Body of pancreas (tissue), 4 donors: ENCODE measurements at regions not wholly inside any gene's neighbourhood (a gene's known extent, or its start where the extent isn't known, plus 50 kb on each side); places are given as distances from the start of the nearest gene placed in this dataset.

ENCODE experiments used
- CTCF ChIP-seq, 7 experiments: fragments of 450-650 bp in 4 of 7; fragments of 200-600 bp in 3 of 7; sonication (generic) in 3 of 7; IDR thresholded peaks; one replicate each; pipeline ENCODE4 v1.5.1; 2016 to 2019; ENCODE audit warnings: antibody characterized with exemption in 7 of 7
- POLR2A ChIP-seq, 3 donors: fragments of 450-650 bp; IDR thresholded peaks; one replicate each; pipeline ENCODE4 v1.6.1; 2016; ENCODE audit warnings: antibody characterized with exemption in 3 of 3, mild to moderate bottlenecking in 2 of 3

DNA sequence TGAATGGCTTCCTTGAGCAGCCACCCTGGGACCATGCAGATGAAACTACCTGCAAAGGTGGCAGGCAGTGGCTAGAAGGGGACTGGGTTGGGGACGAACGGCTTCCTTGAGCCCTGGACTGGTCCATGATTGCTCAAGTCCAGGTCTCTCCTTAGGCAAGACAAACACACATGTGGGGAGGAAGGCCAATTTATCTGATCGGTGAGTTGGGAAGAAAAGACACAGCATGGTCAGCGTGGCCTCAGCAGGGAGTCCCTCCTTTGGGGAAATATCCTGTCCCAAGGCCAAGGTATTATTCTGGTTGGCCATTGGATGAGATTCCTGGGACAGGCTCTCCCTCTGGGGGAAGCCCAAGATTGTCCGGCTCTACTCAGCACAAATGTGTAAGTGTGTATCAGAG, 116.3 kb upstream of the ERG start:
- TF ChIP-seq CTCF (IDR thresholded peaks at IDR 0.05) (no peak), POLR2A (IDR thresholded peaks at IDR 0.05) (no peak)
